ENCODE measurements at regions not wholly inside any gene's neighbourhood (a gene's known extent, or its start where the extent isn't known, plus 50 kb on each side); places are given as distances from the start of the nearest gene placed in this dataset.

DNA sequence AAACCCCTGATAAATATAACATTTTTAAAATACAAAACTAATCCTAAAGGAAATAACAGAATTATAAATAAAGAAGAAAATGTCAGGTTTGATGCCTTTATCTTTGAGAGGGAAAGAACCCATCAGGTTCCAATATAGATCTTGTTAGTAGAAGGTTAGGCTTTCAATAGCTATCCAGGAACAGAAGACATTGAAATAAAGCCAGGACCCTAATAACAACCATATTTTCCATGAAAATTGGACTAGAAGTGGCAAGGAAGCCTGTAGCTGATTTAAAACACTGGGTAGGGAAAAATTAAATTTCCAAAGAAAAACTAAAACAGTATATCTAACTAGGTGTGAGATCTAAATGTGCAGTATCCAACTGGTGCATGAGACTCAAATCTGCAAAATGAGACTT lies 185.2 kb upstream of the STXBP5 start:
- Mint-ChIP-seq H3K36me3 (ENCODE audit: low read depth, unreplicated experiment) (no peaks in the 10 kb centered on the region), H3K27ac (ENCODE audit: unreplicated experiment) (no peak overlapping the region), H3K27me3 (ENCODE audit: low read depth, unreplicated experiment) (no peaks in the 10 kb centered on the region), H3K9me3 (ENCODE audit: unreplicated experiment) (no peaks in the 10 kb centered on the region), H3K4me1 (ENCODE audit: low read depth, unreplicated experiment) (peaks cover 6% of the 10 kb centered on the region), H3K4me3 (ENCODE audit: unreplicated experiment) (no peak overlapping the region)
- no peak for FAIRE-seq
- no peaks in the 10 kb centered on the region for H3K79me2 ChIP-seq (ENCODE audit: insufficient read depth, low read length)
- H4K20me1 ChIP-seq (ENCODE audit: insufficient read depth, low read length), result no peaks in the 10 kb centered on the region
- H3K36me3 ChIP-seq (ENCODE audit: insufficient read depth, low read length), result no peaks in the 10 kb centered on the region
- H3K27me3 ChIP-seq (ENCODE audit: insufficient read depth, low read length), result no peaks in the 10 kb centered on the region
- H3K9me3 ChIP-seq (ENCODE audit: insufficient read depth, low read depth, low read length), result no peaks in the 10 kb centered on the region
- H3K27ac ChIP-seq (ENCODE audit: low read depth, low read length), result no peak overlapping the region
- no peak overlapping the region for H3K4me2 ChIP-seq (ENCODE audit: low read length)
- DNase-seq (ENCODE audit: low read depth), result no peak
- H3K9ac ChIP-seq (ENCODE audit: low read length), result no peak overlapping the region
- H3K4me1 ChIP-seq (ENCODE audit: insufficient read depth, low read length), result no peaks in the 10 kb centered on the region
- no peak overlapping the region for H2AFZ ChIP-seq (ENCODE audit: low read depth, low read length)
- no peak for TF ChIP-seq EZH2 (IDR thresholded peaks at IDR 0.05; ENCODE audit: insufficient read depth, low read length)
- H3K4me3 ChIP-seq (ENCODE audit: insufficient read depth, low read depth, low read length), result no peak overlapping the region

DNA sequence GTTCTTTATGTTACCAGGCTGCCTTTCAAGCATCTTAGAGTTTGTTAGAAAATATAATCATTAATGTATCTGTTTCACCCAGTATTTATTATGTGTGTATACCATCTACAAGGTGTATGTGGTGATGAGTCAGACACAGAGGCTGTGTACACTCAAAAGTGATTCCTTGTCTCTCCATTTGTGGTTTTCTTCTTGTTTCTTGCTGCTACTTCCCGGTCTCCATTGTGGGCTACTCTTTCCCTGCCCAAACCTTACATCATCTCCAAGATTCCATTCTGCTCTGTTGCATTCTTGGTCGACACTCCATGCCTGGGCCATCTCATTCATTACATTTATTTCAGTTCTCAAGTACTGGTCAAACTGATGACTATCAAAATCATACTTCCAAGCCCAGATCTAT lies 182.2 kb upstream of the STXBP5 start:
- DNase-seq (ENCODE audit: low read depth) (peak; percentile 88), FAIRE-seq (no peak)
- H3K79me2 ChIP-seq (ENCODE audit: insufficient read depth, low read length), result no peaks in the 10 kb centered on the region
- no peaks in the 10 kb centered on the region for H4K20me1 ChIP-seq (ENCODE audit: insufficient read depth, low read length)
- TF ChIP-seq CTCF (IDR thresholded peaks at IDR 0.05; ENCODE audit: insufficient read depth, low read depth, low read length), result no peak
- no peak for TF ChIP-seq EZH2 (IDR thresholded peaks at IDR 0.05; ENCODE audit: insufficient read depth, low read length)
- H3K9ac ChIP-seq (ENCODE audit: low read length), result no peak overlapping the region
- H3K4me1 ChIP-seq (ENCODE audit: insufficient read depth, low read length), result no peaks in the 10 kb centered on the region
- no peak overlapping the region for H3K4me2 ChIP-seq (ENCODE audit: low read length)
- H3K27me3 ChIP-seq (ENCODE audit: insufficient read depth, low read length), result no peaks in the 10 kb centered on the region
- no peaks in the 10 kb centered on the region for H3K27me3 Mint-ChIP-seq (ENCODE audit: low read depth, unreplicated experiment)
- no peaks in the 10 kb centered on the region for H3K36me3 Mint-ChIP-seq (ENCODE audit: low read depth, unreplicated experiment)
- H3K4me3 Mint-ChIP-seq (ENCODE audit: unreplicated experiment), result no peak overlapping the region
- no peak overlapping the region for H3K27ac ChIP-seq (ENCODE audit: low read depth, low read length)
- no peaks in the 10 kb centered on the region for H3K36me3 ChIP-seq (ENCODE audit: insufficient read depth, low read length)
- no peak overlapping the region for H3K4me3 ChIP-seq (ENCODE audit: insufficient read depth, low read depth, low read length)
- peaks cover 4% of the 10 kb centered on the region for H3K4me1 Mint-ChIP-seq (ENCODE audit: low read depth, unreplicated experiment)
- peak overlapping the region; percentile 21 for H2AFZ ChIP-seq (ENCODE audit: low read depth, low read length)
- H3K9me3 Mint-ChIP-seq (ENCODE audit: unreplicated experiment), result peaks cover 2% of the 10 kb centered on the region
- H3K27ac Mint-ChIP-seq (ENCODE audit: unreplicated experiment), result peak overlapping the region; percentile 2
- no peaks in the 10 kb centered on the region for H3K9me3 ChIP-seq (ENCODE audit: insufficient read depth, low read depth, low read length)

- no peaks in the 10 kb centered on the region for H3K27me3 ChIP-seq (ENCODE audit: insufficient read depth, low read length)
- no peak for TF ChIP-seq CTCF (IDR thresholded peaks at IDR 0.05; ENCODE audit: insufficient read depth, low read depth, low read length)
- TF ChIP-seq EZH2 (IDR thresholded peaks at IDR 0.05; ENCODE audit: insufficient read depth, low read length), result no peak
- no peak overlapping the region for H2AFZ ChIP-seq (ENCODE audit: low read depth, low read length)
- H3K79me2 ChIP-seq (ENCODE audit: insufficient read depth, low read length), result no peaks in the 10 kb centered on the region
- H3K36me3 ChIP-seq (ENCODE audit: insufficient read depth, low read length), result no peaks in the 10 kb centered on the region
- H3K27ac Mint-ChIP-seq (ENCODE audit: unreplicated experiment), result no peak overlapping the region
- H3K27me3 Mint-ChIP-seq (ENCODE audit: low read depth, unreplicated experiment), result no peaks in the 10 kb centered on the region
- FAIRE-seq, result no peak
- no peak overlapping the region for H3K9ac ChIP-seq (ENCODE audit: low read length)
- DNase-seq (ENCODE audit: low read depth), result no peak
- no peaks in the 10 kb centered on the region for H3K9me3 ChIP-seq (ENCODE audit: insufficient read depth, low read depth, low read length)
- no peak overlapping the region for H3K4me3 ChIP-seq (ENCODE audit: insufficient read depth, low read depth, low read length)
- H3K27ac ChIP-seq (ENCODE audit: low read depth, low read length), result no peak overlapping the region
- no peaks in the 10 kb centered on the region for H3K36me3 Mint-ChIP-seq (ENCODE audit: low read depth, unreplicated experiment)
- H3K9me3 Mint-ChIP-seq (ENCODE audit: unreplicated experiment), result peaks cover 2% of the 10 kb centered on the region
- no peaks in the 10 kb centered on the region for H3K4me1 ChIP-seq (ENCODE audit: insufficient read depth, low read length)
- H3K4me1 Mint-ChIP-seq (ENCODE audit: low read depth, unreplicated experiment), result peaks cover 4% of the 10 kb centered on the region
- H3K4me2 ChIP-seq (ENCODE audit: low read length), result no peak overlapping the region
- H4K20me1 ChIP-seq (ENCODE audit: insufficient read depth, low read length), result no peaks in the 10 kb centered on the region
- no peak overlapping the region for H3K4me3 Mint-ChIP-seq (ENCODE audit: unreplicated experiment)
Observed at GRCh38 chr6:147023148-147023547, 181.1 kb upstream of the STXBP5 start.
